A549 (cell line): ENCODE measurements at regions not wholly inside any gene's neighbourhood (a gene's known extent, or its start where the extent isn't known, plus 50 kb on each side); places are given as distances from the start of the nearest gene placed in this dataset.

Source experiments
- HDAC2 ChIP-seq: fragments of 200-600 bp; sonication (generic); IDR thresholded peaks from 2 replicates; pipeline ENCODE4 v1.6.1; 2016
- HOXA7 ChIP-seq: fragments of 250-450 bp; sonication (Bioruptor Pico); IDR thresholded peaks from 2 replicates; pipeline ENCODE4 v1.5.0; 2020; ENCODE audit warnings: mild to moderate bottlenecking, moderate library complexity
- KDM1A ChIP-seq: fragments of 200-600 bp; sonication (generic); IDR thresholded peaks from 2 replicates; pipeline ENCODE4 v1.6.1; 2016; ENCODE audit warnings: low read depth, mild to moderate bottlenecking
- POLR2A ChIP-seq: IDR thresholded peaks from 2 replicates; pipeline ENCODE4 v1.6.1; 2012; ENCODE audit warnings: mild to moderate bottlenecking, low read length
- TF ChIP-seq, protein P1 (sequence below): fragments of >200 bp; sonication (Bioruptor Twin); formaldehyde crosslinking; IDR thresholded peaks from 3 replicates; pipeline ENCODE4 v1.5.1; 2016
- TF ChIP-seq, protein P2 (sequence below): fragments of 200-600 bp; sonication (generic); IDR thresholded peaks from 2 replicates; pipeline ENCODE4 v1.6.1; 2016; ENCODE audit warnings: antibody characterized with exemption, mild to moderate bottlenecking, moderate library complexity
- TF ChIP-seq, protein P3 (sequence below): IDR thresholded peaks from 2 replicates; pipeline ENCODE4 v1.6.1; 2012

DNA sequence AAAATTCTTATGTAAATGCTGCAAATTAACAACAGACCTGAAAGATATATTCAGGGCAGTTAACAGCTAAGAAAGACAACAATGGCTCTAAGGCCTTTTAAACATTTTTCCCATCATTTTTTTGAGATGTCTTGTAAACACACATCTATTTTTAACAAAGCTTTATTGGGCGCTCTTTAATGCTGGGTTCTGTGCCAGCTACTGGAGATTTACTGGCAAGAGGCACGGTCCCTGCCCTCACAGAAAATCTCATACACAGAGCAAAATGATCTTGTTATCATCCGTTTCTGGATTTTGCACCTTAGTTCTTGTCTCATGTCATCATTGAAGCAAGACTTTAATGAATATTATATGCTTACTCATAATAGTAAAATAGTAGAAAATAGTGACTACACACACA is 1022.3 kb upstream of the WWC1 start:
- TF ChIP-seq HDAC2 (no peak), POLR2A (no peak), HOXA7 (no peak), KDM1A (no peak)
- TF ChIP-seq, protein P1, sequence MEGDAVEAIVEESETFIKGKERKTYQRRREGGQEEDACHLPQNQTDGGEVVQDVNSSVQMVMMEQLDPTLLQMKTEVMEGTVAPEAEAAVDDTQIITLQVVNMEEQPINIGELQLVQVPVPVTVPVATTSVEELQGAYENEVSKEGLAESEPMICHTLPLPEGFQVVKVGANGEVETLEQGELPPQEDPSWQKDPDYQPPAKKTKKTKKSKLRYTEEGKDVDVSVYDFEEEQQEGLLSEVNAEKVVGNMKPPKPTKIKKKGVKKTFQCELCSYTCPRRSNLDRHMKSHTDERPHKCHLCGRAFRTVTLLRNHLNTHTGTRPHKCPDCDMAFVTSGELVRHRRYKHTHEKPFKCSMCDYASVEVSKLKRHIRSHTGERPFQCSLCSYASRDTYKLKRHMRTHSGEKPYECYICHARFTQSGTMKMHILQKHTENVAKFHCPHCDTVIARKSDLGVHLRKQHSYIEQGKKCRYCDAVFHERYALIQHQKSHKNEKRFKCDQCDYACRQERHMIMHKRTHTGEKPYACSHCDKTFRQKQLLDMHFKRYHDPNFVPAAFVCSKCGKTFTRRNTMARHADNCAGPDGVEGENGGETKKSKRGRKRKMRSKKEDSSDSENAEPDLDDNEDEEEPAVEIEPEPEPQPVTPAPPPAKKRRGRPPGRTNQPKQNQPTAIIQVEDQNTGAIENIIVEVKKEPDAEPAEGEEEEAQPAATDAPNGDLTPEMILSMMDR: no peak
- TF ChIP-seq, protein P2, sequence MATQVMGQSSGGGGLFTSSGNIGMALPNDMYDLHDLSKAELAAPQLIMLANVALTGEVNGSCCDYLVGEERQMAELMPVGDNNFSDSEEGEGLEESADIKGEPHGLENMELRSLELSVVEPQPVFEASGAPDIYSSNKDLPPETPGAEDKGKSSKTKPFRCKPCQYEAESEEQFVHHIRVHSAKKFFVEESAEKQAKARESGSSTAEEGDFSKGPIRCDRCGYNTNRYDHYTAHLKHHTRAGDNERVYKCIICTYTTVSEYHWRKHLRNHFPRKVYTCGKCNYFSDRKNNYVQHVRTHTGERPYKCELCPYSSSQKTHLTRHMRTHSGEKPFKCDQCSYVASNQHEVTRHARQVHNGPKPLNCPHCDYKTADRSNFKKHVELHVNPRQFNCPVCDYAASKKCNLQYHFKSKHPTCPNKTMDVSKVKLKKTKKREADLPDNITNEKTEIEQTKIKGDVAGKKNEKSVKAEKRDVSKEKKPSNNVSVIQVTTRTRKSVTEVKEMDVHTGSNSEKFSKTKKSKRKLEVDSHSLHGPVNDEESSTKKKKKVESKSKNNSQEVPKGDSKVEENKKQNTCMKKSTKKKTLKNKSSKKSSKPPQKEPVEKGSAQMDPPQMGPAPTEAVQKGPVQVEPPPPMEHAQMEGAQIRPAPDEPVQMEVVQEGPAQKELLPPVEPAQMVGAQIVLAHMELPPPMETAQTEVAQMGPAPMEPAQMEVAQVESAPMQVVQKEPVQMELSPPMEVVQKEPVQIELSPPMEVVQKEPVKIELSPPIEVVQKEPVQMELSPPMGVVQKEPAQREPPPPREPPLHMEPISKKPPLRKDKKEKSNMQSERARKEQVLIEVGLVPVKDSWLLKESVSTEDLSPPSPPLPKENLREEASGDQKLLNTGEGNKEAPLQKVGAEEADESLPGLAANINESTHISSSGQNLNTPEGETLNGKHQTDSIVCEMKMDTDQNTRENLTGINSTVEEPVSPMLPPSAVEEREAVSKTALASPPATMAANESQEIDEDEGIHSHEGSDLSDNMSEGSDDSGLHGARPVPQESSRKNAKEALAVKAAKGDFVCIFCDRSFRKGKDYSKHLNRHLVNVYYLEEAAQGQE: no peak
- TF ChIP-seq, protein P3, sequence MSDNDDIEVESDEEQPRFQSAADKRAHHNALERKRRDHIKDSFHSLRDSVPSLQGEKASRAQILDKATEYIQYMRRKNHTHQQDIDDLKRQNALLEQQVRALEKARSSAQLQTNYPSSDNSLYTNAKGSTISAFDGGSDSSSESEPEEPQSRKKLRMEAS: no peak
